ENCODE measurements at regions not wholly inside any gene's neighbourhood (a gene's known extent, or its start where the extent isn't known, plus 50 kb on each side); places are given as distances from the start of the nearest gene placed in this dataset.

GRCh38 chr3:43173949-43174348 is 68.1 kb upstream of the POMGNT2 start:
- ATAC-seq (no peak), DNase-seq (ENCODE audit: low read depth in 1 of 2, low spot score in 1 of 2) (no peak), FAIRE-seq (no peak)
- CTCF ChIA-PET = no interaction called here
- Histone ChIP-seq H3K4me3 (no peak overlapping the region), H3K9me3 (no peaks in the 10 kb centered on the region), H3K27ac (no peak overlapping the region), H3K4me1 (peaks cover 2% of the 10 kb centered on the region; the same call in 1 of the 3 replicates), H3K4me2 (no peak overlapping the region)
- POLR2A ChIA-PET = no interaction called here
- TF ChIP-seq MAX (IDR thresholded peaks at IDR 0.05) (no peak), NFE2L2 (conservative IDR thresholded peaks at IDR 0.05; ENCODE audit: low read length) (no peak), HMGXB4 (CRISPR knock-in tag; IDR thresholded peaks at IDR 0.05; ENCODE audit: borderline replicate concordance) (no peak), CTCF (IDR thresholded peaks at IDR 0.05) (no peak), NR3C1 (IDR thresholded peaks at IDR 0.05) (no peak), REST (IDR thresholded peaks at IDR 0.05) (no peak), EP300 (IDR thresholded peaks at IDR 0.05) (no peak)

GRCh38 chr3:43171748-43172147 is 65.9 kb upstream of the POMGNT2 start:
- H3K4me1 ChIP-seq = no peaks in the 10 kb centered on the region
- TF ChIP-seq HEYL (CRISPR knock-in tag; IDR thresholded peaks at IDR 0.05) (no peak), FOSL2 (IDR thresholded peaks at IDR 0.05) (no peak), FOSL2 (CRISPR knock-in tag; IDR thresholded peaks at IDR 0.05) (no peak), HDAC2 (IDR thresholded peaks at IDR 0.05) (no peak), TFCP2L1 (CRISPR knock-in tag; IDR thresholded peaks at IDR 0.05) (no peak), EHF (CRISPR knock-in tag; IDR thresholded peaks at IDR 0.05) (no peak), RNF2 (IDR thresholded peaks at IDR 0.05; ENCODE audit: borderline replicate concordance, low read depth) (no peak), JUN (IDR thresholded peaks at IDR 0.05) (no peak), BHLHE40 (IDR thresholded peaks at IDR 0.05; ENCODE audit: low read depth, low read length) (no peak), KDM1A (IDR thresholded peaks at IDR 0.05; ENCODE audit: low read depth) (no peak), KDM5A (IDR thresholded peaks at IDR 0.05) (no peak)
- H3K4me2 ChIP-seq = no peak overlapping the region
- POLR2A ChIA-PET = no interaction called here
- no peak overlapping the region for H3K27ac ChIP-seq
- no peak overlapping the region for H3K4me3 ChIP-seq
- DNase-seq (ENCODE audit: low read depth in 1 of 2, low spot score in 1 of 2) (no peak), ATAC-seq (no peak), FAIRE-seq (no peak)
- H3K9me3 ChIP-seq = no peaks in the 10 kb centered on the region
- CTCF ChIA-PET = interaction anchor here (0.6 kb wide), 1 partner anchor 16 kb away, joined by 4 read pairs; no protein-coding TSS in a partner anchor
- 41% methylated on average over 5 of the region's 5 CpGs for whole genome bisulfite sequencing (ENCODE audit: missing lambda C conversion rate)

- no peak overlapping the region for H3K4me3 ChIP-seq
- CTCF ChIA-PET = no interaction called here
- H3K4me1 ChIP-seq = no peaks in the 10 kb centered on the region
- ATAC-seq = no peak
- POLR2A ChIA-PET = no interaction called here
- no peak overlapping the region for H3K27ac ChIP-seq
- 0 out of 3 replicates have a peak, but pooled peaks cover 3% of the 10 kb centered on the region for H3K9me3 ChIP-seq
- H3K4me2 ChIP-seq = no peak overlapping the region
- WGBS (ENCODE audit: missing lambda C conversion rate) = 61% methylated on average over 7 of the region's 7 CpGs
- FAIRE-seq = no peak
- no peak for TF ChIP-seq TFCP2L1 (CRISPR knock-in tag; IDR thresholded peaks at IDR 0.05)
- no peak for DNase-seq (ENCODE audit: low read depth in 1 of 2, low spot score in 1 of 2)
Measured at GRCh38 chr3:43170553-43170952, 64.7 kb upstream of the POMGNT2 start.

All from A549 (cell line).